AG08395 (cell line): ENCODE measurements at regions not wholly inside any gene's neighbourhood (a gene's known extent, or its start where the extent isn't known, plus 50 kb on each side); places are given as distances from the start of the nearest gene placed in this dataset.
"Not testable (repeated sequence)": the region's sequence is repeated elsewhere in the genome, so short reads cannot be mapped to it uniquely, and the experiment has no call there.

Experiments
- DNase-seq: peaks from one replicate; pipeline ENCODE4 v3.0.0; 2012; ENCODE audit warnings: mixed read lengths, low spot score

- not testable (repeated sequence) for DNase-seq
Measured at GRCh38 chr20:26373066-26373465, 676.4 kb upstream of the ZNF337 start.

- DNase-seq: no peak
Measured at GRCh38 chr20:26354511-26354910, 657.9 kb upstream of the ZNF337 start.

- no peak for DNase-seq
Measured at GRCh38 chr20:26347396-26347795, 650.7 kb upstream of the ZNF337 start.

GRCh38 chr20:26340460-26341065 lies 643.9 kb upstream of the ZNF337 start:
- DNase-seq: not testable (repeated sequence)

- DNase-seq: no peak
Measured at GRCh38 chr20:26324177-26324576, 627.5 kb upstream of the ZNF337 start.

GRCh38 chr20:26315054-26315453 lies 618.4 kb upstream of the ZNF337 start:
- DNase-seq: no peak

GRCh38 chr20:26309720-26310119 lies 613.1 kb upstream of the ZNF337 start:
- not testable (repeated sequence) for DNase-seq

- DNase-seq: no peak
Measured at GRCh38 chr20:26308961-26309360, 612.3 kb upstream of the ZNF337 start.

- DNase-seq: no peak
Measured at GRCh38 chr20:26295006-26295405, 598.4 kb upstream of the ZNF337 start.

- not testable (repeated sequence) for DNase-seq
Measured at GRCh38 chr20:26288379-26289061, 591.9 kb upstream of the ZNF337 start.

- DNase-seq: no peak
Measured at GRCh38 chr20:26279238-26279637, 582.6 kb upstream of the ZNF337 start.

- no peak for DNase-seq
Measured at GRCh38 chr20:26277339-26277738, 580.7 kb upstream of the ZNF337 start.

- DNase-seq: peak; percentile 6
Measured at GRCh38 chr20:26276554-26277210, 580.0 kb upstream of the ZNF337 start.

- DNase-seq: not testable (repeated sequence)
Measured at GRCh38 chr20:26268762-26269161, 572.1 kb upstream of the ZNF337 start.

GRCh38 chr20:26260925-26261324 lies 564.3 kb upstream of the ZNF337 start:
- DNase-seq: not testable (repeated sequence)

GRCh38 chr20:26252311-26252975 lies 555.8 kb upstream of the ZNF337 start:
- DNase-seq: not testable (repeated sequence)

- DNase-seq: not testable (repeated sequence)
Measured at GRCh38 chr20:26251376-26251775, 554.7 kb upstream of the ZNF337 start.

- not testable (repeated sequence) for DNase-seq
Measured at GRCh38 chr20:26250249-26251114, 553.8 kb upstream of the ZNF337 start.

GRCh38 chr20:26243731-26244130 lies 547.1 kb upstream of the ZNF337 start:
- DNase-seq: no peak

- DNase-seq: not testable (repeated sequence)
Measured at GRCh38 chr20:26220609-26221008, 524.0 kb upstream of the ZNF337 start.

GRCh38 chr20:26219546-26219945 lies 522.9 kb upstream of the ZNF337 start:
- DNase-seq: not testable (repeated sequence)

GRCh38 chr20:26218301-26218700 lies 521.6 kb upstream of the ZNF337 start:
- DNase-seq: peak; percentile 7
